HS-27A (cell line): ENCODE measurements at regions not wholly inside any gene's neighbourhood (a gene's known extent, or its start where the extent isn't known, plus 50 kb on each side); places are given as distances from the start of the nearest gene placed in this dataset.

Experiments
- DNase-seq: peaks from one replicate; pipeline ENCODE4 v3.0.0-alpha.2; 2012; ENCODE audit warnings: low read depth, missing footprints

DNA sequence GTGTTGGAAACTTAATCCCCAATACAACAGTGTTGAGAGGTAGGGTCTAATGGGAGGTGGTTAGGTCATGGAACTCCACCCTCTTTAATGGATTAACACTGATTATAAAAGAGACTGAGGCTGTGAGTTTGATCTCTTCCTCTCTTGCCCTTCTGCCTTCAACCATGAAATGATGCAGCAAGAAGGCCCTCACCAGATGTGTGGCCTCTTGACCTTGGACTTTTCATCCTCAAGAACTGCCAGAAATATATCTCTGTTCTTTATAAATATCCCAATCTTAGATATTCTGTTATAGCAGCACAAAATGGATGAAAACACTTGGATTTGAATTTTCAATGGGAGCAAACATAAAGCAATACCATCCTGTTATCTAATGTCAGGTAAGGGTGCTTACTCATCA is 67.6 kb downstream of the NMUR2 start:
- no peak for DNase-seq

DNA sequence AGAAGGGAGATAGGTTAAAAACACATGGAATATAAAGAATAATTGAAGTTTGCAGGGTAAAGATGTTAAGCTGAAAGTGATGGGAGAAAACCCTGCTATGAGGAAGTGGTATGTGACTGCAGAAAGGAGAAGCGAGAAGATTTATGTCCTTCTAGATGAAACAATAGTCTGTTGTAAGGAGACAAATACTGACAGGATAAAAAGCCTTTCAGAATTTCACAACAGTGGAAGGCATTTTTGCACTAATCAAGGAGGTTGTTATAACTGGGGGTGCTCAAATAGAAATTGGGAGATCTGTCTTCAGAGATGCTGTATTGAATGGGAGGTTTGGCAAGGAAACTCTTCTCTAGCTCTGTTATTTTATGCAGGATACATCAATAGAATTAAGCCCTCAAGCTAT is 69.6 kb downstream of the NMUR2 start:
- DNase-seq = no peak

DNA sequence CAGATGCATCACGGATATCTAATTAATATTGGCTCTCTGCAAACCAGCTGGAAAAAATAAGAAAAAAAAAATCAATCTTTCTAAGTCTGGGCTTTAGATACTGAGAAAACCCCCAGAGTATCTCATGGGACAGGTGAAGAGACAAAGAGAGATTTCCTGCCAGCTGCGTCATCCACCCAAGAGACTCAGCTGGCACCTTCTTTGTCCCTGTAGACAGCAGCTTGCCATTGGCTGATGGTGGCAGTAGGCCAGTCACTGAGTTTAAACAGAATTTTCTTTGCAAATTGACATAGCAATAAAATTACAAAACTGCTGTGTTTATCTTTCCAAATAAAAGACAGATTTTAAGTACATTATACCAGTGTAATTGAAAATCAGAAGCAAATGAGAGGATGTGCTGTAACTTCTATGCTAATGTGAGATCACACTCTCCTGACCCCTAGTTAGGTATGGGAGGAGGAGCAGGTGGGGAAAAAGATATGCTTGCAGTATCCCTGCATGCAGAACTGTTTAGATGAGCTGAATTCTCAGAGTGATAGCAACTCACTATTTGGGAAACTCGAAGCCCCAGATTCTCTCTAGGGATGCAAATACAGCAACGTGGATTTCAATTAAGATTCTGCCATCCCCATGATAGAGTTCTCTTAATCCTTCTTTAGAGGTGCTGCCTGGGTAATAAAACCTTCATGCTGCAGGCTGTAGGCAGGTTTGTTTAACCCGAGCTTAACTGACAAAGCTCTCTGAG is 72.2 kb downstream of the NMUR2 start:
- DNase-seq = no peak

DNA sequence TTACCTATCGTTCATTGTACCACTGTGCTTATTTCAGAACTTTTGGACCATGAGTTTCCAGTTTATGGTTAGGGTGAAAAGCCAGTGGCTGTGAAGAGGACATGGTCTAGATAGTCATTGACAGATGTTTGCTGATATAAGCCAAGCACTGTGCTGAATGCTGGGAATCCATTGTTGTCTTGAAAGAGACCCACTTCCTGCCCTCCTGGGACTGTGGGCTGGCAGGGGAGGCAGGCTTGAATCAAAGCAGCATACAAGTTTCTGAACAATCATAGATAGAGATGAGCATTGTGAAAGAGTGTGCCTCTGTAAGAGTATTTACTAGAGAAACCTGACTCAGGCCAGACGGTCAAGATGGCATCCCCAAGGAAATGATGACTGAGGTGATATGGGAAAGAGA is 73.4 kb downstream of the NMUR2 start:
- no peak for DNase-seq

DNA sequence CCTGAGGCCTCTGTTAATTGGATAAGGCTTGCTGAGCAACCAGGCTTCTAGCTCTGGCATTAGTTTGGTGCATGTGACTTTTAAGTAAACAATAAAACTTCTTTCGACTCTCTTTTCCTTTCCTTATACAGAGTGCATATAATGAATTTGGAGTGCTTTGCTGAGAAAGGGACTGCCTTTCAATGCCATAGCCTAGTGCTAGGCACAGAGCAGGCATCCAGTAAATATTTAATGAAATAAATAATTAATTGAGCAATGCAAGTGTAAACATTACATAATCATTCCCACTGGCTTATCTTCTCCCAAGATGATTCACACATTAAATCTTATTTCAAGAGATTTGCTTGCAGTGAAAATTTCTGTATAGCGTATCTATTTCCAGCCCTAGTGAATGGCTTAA is 74.1 kb downstream of the NMUR2 start:
- no peak for DNase-seq

DNA sequence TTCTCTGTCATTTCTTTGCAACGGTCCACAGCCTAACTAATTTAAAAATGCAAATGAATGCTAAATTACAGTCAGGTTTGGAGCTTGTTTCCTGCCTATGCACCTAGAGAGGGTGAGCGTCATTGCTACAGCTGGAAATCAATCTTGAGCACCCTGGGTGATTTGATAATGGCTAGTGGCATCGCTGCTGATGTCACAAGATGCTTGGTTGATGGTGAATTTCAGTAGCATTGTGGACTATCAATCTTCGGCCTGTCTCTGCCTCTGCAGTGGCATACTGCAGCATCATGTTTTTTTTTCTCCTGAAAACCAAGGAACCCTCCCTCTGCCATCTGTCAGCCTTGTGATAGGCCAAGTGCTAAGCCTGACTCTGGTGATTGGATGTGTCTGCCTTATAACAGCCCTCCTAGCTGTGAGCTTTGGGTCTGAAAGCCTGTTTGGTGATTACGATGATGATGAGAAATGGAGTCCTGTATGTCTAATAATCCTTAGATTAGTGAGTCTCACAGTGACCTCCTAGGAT is 75.3 kb downstream of the NMUR2 start:
- DNase-seq = no peak

DNA sequence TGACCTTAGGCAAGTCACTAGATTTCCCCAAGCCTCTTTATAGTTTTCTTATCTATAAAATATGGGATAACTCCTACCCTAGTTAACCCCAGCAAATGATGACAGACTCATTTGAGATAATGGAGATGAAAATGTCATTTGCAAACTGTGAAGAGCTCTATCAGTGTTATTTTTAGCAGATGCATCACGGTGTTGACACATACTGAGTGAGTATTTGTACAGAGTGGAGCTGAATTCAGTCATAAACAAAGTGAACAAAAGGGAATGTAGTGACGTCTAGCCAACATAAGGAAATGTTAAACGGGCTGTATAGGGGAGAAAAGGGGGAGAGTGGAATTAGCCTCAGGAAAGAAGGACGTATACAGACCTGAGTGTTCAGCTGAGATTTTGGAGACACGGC is 75.9 kb downstream of the NMUR2 start:
- no peak for DNase-seq

DNA sequence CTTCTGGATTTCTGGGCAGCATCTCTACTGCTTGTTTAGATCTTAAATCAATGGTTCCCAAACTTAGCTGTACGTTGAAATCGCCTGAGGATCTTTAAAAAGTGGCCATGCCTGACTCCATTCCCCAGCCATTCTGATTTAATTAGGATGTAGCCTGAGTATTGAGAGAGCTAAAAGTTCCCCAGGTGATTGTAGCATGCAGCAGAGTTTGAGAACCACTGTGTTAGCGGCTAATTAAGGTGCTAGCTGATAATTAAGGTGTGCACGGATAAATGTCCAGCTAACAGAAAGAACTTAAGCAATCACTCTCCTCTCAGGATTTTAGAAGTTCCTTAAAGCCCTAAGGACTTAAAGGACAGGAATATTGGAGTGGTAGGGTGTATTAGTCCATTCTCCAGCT is 89.1 kb downstream of the NMUR2 start:
- DNase-seq = no peak

DNA sequence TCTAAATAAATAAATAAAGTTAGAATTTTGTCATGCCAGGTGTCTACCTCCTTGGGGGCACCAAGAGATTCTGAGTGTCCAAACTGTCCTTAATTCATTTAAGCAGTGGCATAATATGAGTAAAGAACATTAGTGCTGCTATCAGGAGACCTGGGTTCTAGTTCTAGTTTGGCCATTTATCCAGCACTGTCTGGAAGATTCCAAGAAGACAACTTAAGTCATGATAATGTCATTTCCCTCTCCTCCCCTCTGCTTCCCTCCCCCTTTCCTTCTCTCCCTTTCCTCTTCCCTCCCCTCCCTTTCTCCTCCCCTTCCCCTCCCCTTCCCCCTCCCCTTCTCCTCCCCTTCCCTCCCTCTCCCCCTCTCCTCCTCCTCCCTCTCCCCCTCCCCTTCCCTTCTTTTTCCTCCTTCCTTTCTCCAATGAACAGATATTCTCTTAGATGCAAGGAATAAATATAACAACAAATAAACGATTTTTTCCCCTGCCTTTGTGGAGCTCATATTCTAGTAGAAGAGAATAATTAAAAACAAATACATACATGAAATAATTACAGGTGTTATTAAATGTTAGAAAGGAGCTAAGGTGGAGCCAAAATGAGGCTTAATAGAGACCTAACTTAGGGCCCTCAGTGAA is 90.8 kb downstream of the NMUR2 start:
- DNase-seq = no peak

DNA sequence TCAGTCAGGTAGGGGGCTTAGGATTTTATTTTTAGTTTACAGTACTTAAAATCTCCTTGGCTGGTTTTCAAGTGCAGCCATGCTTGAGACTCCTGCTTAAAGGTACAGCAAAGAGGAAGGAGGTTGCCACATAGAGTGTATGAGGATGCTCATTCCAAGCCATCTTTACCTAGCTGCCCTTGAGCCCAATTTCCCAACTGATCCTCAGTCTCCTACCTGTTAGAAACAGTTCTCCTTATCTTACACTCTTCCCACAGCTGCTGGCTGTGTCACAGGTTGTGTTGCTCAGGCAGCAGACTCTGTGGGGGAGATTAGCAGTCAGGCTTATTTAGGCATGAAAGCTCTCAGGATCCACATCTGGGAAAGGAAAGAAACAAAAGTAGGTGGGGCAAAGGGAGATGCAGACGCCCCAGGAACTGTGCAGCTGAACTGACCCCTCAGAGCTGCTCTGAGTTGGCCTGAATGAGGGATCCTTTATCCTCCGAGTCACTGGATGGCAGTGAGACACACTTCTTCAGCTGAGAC is 95.1 kb downstream of the NMUR2 start:
- DNase-seq = no peak

DNA sequence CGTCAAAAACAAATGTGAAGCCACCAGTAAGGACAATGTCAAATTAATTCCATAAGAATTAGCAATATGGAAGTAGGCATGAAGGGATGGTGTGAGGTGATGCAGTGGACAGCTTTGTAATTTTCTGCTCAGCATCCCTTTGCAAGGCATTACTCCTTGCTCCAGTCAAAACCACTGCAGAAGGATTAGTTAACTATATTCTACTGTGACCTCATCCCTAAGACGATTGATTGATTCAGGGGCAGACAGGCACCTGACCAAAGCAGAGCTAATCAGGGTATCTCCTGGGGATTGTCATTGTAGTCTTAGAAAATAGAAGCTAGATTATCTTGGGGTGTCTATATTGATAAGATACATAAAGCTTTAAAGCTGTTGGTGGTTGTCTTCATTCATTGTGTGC is 98.7 kb downstream of the NMUR2 start:
- DNase-seq = no peak

DNA sequence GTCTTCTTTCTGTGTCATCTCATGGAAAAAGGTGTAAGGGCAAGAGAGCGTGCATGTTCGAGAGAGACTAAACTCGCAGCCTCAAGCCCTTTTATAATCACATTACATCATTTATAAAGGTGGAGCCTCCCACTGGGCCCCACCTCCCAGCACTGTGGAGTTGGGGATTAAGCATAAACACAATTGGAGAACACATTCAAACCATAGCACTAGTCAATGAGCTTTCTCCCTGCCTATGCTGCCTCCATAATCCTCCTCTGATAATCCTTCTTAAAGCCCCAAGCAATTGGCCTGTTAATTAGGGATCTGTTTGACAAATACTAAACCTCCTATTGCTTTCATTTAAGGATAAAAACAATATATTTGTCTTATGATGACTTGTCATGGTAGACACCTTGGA is 99.6 kb downstream of the NMUR2 start:
- no peak for DNase-seq

DNA sequence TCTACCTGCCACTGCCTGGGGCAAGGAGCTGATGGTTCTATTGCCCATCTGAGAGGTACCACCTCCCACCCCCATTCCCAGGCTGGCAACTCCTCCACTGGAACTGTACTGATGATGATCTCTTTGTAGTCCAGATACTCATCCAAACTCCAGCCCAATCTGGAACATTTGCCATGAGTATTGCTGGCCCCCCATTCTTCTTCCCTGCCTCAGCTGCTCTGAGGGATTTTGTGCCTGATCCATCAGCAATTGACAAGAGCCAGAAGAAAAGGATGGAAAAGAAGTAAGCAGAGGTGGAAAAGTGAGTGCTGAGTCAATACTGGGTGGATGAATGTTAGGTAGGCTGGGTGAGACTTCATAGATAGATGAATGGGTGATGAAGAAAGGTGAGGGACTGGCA is 101.2 kb downstream of the NMUR2 start:
- no peak for DNase-seq

DNA sequence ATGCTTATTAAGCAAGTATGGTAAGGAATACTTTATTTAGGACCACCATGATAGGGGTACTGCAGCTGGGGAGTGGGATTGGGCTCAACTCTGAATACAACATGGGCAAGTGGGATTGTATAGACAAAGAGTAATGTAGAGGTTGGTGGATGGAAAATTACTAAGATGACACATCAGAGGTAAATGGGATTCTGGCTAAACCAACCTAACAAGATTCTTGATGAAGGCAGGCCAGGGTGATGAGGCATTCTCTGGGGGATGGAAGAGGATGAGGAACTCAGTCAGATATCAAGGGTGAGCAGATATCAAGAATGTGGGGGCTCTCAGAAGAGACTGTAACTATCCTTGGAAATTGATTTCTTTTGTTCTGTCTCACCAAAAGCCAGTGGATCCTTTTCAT is 107.2 kb downstream of the NMUR2 start:
- no peak for DNase-seq

DNA sequence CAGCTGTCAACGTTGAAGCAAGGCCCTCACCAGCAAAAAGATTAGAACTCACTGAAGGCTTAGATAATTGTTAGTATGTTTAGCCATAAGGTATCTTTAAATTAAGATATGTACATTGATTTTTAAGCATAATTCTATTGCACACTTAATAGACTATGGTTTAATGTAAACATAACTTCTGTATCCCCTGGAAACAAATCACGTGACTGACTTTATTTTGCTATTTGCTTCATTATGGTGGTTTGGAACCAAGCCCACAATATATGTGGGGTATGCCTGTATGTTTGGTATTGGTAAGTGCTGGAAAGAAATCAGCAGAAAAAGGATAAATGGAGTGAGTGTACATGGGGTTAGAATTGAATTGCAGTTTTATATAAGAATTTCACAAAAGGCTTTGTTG is 111.9 kb downstream of the NMUR2 start:
- no peak for DNase-seq

DNA sequence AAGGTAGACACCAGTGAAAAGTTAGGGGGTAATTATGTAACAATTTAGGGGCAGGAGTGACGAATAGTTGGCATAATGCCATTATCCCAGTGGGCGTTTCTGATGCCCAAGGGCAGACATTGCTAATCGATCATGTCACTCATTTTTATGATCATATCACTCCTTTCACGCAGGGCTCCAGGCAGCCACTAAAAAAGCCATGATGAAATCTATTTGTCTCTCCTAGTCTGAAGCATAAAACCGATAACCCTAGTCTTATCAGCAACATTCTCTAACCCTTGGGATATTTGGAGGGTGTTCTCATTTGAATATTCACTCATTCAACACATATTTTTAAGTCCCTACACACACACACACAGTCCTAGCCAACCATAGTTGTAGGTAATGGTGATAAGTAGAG is 114.9 kb downstream of the NMUR2 start:
- DNase-seq = no peak

DNA sequence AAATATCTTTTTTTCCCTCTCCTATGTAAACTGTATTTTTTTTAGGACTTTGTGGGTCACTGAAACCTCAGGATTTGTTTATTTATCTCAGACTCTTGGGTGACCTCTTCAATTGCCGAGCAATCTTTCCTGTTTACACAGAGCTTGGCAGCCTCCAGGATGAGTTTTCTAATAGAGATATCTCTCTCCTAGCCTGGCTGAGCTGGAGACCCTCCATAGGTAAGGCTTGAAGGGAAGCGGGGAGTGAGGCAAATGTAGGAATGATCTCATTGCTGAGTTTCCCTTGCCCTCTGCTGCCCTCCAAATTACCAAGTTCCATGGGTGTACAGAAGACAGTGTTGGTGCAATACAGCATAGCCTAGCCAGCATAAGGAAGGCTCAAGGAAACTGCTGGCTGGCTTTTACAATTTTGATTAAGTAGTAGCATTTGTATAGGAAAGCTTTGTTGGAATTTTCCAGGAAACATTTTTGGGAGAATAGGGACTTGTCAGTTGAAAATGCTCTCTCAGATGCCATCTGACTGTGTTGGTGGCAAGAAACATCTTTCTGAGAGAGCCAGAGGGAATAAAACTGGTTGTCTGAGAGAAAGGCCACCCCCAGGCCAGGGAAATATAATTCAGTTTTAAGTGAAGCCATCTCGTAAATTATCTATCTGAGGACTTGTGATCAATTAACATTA is 116.0 kb downstream of the NMUR2 start:
- DNase-seq = no peak

DNA sequence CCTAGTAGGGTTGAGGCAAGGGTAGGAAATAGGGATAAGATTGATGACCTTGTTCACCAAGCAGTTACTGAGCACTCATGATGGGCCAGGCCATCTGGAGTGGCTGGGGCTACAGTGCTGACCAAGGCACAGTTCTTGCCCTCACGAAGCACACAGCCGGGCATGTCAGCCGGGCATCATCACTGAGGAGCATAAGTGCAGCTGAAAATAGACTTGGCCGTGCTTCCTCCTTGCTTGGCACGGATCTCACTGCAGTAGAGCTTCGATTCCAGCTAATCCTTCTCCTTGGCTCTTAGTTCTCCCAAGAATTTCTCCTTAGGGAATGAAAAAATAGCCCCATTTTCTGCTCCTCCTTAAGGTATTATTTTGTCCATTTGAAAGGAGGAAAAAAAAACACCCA is 116.6 kb downstream of the NMUR2 start:
- DNase-seq = no peak

DNA sequence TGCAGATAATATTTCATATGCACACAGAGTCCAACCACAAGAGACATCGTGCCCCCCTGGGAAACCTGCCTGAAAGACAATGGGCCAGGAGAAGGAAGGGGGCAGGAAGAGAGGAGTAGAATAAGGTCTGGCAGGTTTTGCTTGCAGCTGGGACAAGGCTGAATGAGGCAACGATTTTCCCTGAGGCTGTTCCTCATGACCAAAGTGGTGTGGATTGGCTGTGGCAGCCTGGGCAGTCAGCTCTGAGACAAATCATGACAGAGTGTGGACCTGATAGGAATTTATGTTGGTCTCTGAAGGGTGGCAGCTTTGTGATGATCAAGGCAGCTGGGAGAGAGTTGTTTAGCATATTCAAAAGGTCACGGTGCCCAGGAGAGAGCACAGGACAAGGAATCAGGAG is 119.3 kb downstream of the NMUR2 start:
- DNase-seq = no peak

DNA sequence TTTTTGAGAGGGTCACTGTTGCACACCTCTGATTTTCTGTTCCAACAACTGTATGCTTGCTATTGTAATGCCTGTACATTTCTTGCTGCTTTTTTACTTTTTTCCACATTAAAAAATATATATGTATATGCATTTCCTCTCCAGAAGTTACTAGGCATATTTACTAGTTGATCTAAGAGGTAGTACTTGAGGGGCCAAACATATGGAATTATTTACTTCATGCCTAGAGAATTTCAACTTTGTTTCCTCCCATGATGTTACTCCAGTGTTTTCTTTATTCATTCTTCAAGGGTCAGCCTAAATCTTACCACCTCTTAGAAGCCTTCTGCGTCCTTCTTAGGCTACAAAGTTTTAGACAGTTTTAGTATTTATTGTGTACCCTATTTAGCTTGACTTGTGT is 122.7 kb downstream of the NMUR2 start:
- DNase-seq = no peak

DNA sequence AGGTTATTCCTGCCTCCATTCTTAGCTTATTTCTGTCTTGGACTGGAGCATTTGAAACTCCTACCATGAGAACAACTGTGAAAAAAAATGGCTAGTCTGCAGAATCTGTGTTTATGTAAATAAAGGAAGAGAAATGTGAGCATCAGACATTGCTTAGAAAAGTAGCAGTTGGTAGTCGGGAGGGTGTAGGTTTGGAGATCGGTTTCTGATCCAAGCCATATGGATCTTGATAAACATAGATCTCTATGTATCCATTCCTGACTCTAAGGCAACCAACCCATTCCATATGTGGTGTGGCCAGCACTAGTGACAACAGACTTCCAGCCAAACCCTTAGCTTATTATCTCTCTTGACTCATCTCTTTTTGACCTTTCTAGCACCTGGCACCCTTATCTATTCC is 127.1 kb downstream of the NMUR2 start:
- DNase-seq = no peak

DNA sequence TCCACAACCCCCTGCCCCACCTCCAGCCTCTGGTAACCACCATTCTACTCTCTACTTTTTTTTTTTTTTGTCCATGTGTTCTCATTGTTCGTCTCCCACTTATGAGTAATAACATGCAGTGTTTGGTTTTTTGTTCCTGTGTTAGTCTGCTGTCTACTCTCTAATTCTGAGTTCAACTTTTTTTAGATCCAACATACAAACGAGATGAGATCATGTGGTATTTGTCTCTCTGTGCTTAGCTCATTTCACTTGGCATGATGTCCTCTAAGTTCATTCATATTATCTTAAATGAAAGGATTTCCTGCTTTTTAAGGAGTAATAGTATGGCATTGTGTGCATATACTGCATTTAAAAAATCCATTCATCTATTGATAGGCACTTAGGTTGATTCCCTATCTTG is 130.9 kb downstream of the NMUR2 start:
- no peak for DNase-seq

DNA sequence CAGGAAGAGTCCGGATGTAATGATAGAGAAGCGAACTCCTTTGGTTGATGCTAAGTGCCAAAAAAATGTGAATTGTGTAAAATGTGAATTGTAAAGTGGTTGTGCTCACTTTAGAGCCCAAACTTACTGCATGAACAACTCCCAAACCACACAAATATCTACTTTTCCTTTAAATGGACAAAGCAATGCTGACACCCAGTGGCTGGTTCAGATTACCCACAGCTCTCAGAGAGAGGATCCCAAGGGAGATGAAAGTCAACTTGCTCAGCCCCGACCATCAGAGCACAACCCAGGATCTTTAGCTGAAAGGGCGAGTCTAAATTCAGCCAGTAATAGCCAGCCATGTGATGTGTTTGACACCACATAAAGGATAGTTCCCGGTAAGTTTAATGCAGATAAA is 133.7 kb downstream of the NMUR2 start:
- DNase-seq = no peak
